ENCODE measurements at regions not wholly inside any gene's neighbourhood (a gene's known extent, or its start where the extent isn't known, plus 50 kb on each side); places are given as distances from the start of the nearest gene placed in this dataset.
"Not testable (repeated sequence)": the region's sequence is repeated elsewhere in the genome, so short reads cannot be mapped to it uniquely, and the experiment has no call there.

- TF ChIP-seq POLR2A, CTCF (IDR thresholded peaks at IDR 0.05): not testable (repeated sequence)
Measured at GRCh38 chr10:118902656-118903055, 126.9 kb upstream of the NANOS1 start.

All from adrenal gland (tissue), 5 donors.